ENCODE measurements at regions not wholly inside any gene's neighbourhood (a gene's known extent, or its start where the extent isn't known, plus 50 kb on each side); places are given as distances from the start of the nearest gene placed in this dataset.

- Histone ChIP-seq H3K27me3 (ENCODE audit: control insufficient read depth in 1 of 2, insufficient read depth in 2 of 2, low read length in 1 of 2) (no peaks in the 10 kb centered on the region), H3K36me3 (ENCODE audit: control insufficient read depth in 1 of 2, insufficient read depth in 2 of 2, low read length in 1 of 2) (no peaks in the 10 kb centered on the region), H3K4me1 (ENCODE audit: control insufficient read depth in 1 of 2, insufficient read depth in 2 of 2, low read length in 2 of 2) (peaks cover 0 to 5% of the 10 kb centered on the region in 2 donors), H3K4me3 (ENCODE audit: low read length in 2 of 2) (no peak overlapping the region), H3K27ac (ENCODE audit: low read depth in 1 of 2, low read length in 2 of 2) (no peak overlapping the region), H3K9me3 (ENCODE audit: control insufficient read depth, low read length) (no peaks in the 10 kb centered on the region)
- DNase-seq (no peak), ATAC-seq (ENCODE audit: low FRiP score) (no peak)
- 90% methylated on average over 4 of the region's 4 CpGs for WGBS, 2 donors
- intact Hi-C loops (cut with DNase I) = no loop called here
Measured at GRCh38 chr15:95249524-95249923, 1018.2 kb downstream of the MCTP2 start.

- Histone ChIP-seq H3K4me1 (ENCODE audit: control insufficient read depth in 1 of 2, insufficient read depth in 2 of 2, low read length in 2 of 2) (peaks cover 0 to 3% of the 10 kb centered on the region in 2 donors), H3K27ac (ENCODE audit: low read depth in 1 of 2, low read length in 2 of 2) (no peak overlapping the region), H3K36me3 (ENCODE audit: control insufficient read depth in 1 of 2, insufficient read depth in 2 of 2, low read length in 1 of 2) (no peaks in the 10 kb centered on the region), H3K9me3 (ENCODE audit: control insufficient read depth, low read length) (no peaks in the 10 kb centered on the region), H3K27me3 (ENCODE audit: control insufficient read depth in 1 of 2, insufficient read depth in 2 of 2, low read length in 1 of 2) (no peaks in the 10 kb centered on the region), H3K4me3 (ENCODE audit: low read length in 2 of 2) (no peak overlapping the region)
- DNase-seq (no peak), ATAC-seq (ENCODE audit: low FRiP score) (no peak)
- intact Hi-C loops (cut with DNase I) = loop anchor here (10.0 kb wide), 3 partner anchors 228 to 1632 kb away; no protein-coding TSS in a partner anchor
- 82 to 95% methylated on average over 1 of the region's 1 CpG for WGBS, 2 donors
Measured at GRCh38 chr15:95252404-95252803, 1021.0 kb downstream of the MCTP2 start.

- H3K9me3 ChIP-seq (ENCODE audit: control insufficient read depth, low read length) = no peaks in the 10 kb centered on the region
- DNase-seq = no peak
- 2 to 5% methylated on average over 3 of the region's 3 CpGs for WGBS, 2 donors
- intact Hi-C loops (cut with DNase I) = loop anchor here (10.0 kb wide), 3 partner anchors 229 to 1631 kb away; no protein-coding TSS in a partner anchor
- H3K27me3 ChIP-seq (ENCODE audit: control insufficient read depth in 1 of 2, insufficient read depth in 2 of 2, low read length in 1 of 2) = no peaks in the 10 kb centered on the region
- no peak overlapping the region for H3K4me3 ChIP-seq (ENCODE audit: low read length in 2 of 2)
- no peak for ATAC-seq (ENCODE audit: low FRiP score)
- no peaks in the 10 kb centered on the region for H3K36me3 ChIP-seq (ENCODE audit: control insufficient read depth in 1 of 2, insufficient read depth in 2 of 2, low read length in 1 of 2)
- peaks cover 0 to 3% of the 10 kb centered on the region in 2 donors for H3K4me1 ChIP-seq (ENCODE audit: control insufficient read depth in 1 of 2, insufficient read depth in 2 of 2, low read length in 2 of 2)
- H3K27ac ChIP-seq (ENCODE audit: low read depth in 1 of 2, low read length in 2 of 2) = no peak overlapping the region
Measured at GRCh38 chr15:95254263-95254662, 1022.9 kb downstream of the MCTP2 start.

- 0 to 1% methylated on average over 6 of the region's 6 CpGs for WGBS, 2 donors
- Histone ChIP-seq H3K27me3 (ENCODE audit: control insufficient read depth in 1 of 2, insufficient read depth in 2 of 2, low read length in 1 of 2) (no peaks in the 10 kb centered on the region), H3K36me3 (ENCODE audit: control insufficient read depth in 1 of 2, insufficient read depth in 2 of 2, low read length in 1 of 2) (no peaks in the 10 kb centered on the region), H3K9me3 (ENCODE audit: control insufficient read depth, low read length) (no peaks in the 10 kb centered on the region), H3K4me1 (ENCODE audit: control insufficient read depth in 1 of 2, insufficient read depth in 2 of 2, low read length in 2 of 2) (peaks cover 0 to 7% of the 10 kb centered on the region in 2 donors), H3K4me3 (ENCODE audit: low read length in 2 of 2) (no peak overlapping the region), H3K27ac (ENCODE audit: low read depth in 1 of 2, low read length in 2 of 2) (no peak overlapping the region)
- DNase-seq (peak; percentile 71 to 78), ATAC-seq (ENCODE audit: low FRiP score) (peak; percentile 92)
- intact Hi-C loops (cut with DNase I) = loop anchor here (5.0 to 10.0 kb wide), 5 partner anchors 235 to 1625 kb away; no protein-coding TSS in a partner anchor
Measured at GRCh38 chr15:95259513-95259912, 1028.2 kb downstream of the MCTP2 start.

- H3K9me3 ChIP-seq (ENCODE audit: control insufficient read depth, low read length) = no peaks in the 10 kb centered on the region
- H3K4me1 ChIP-seq (ENCODE audit: control insufficient read depth in 1 of 2, insufficient read depth in 2 of 2, low read length in 2 of 2) = peaks cover under 1 to 7% of the 10 kb centered on the region in 2 donors
- peak in 1 of 2 donors; percentile 56 for DNase-seq
- no peaks in the 10 kb centered on the region for H3K27me3 ChIP-seq (ENCODE audit: control insufficient read depth in 1 of 2, insufficient read depth in 2 of 2, low read length in 1 of 2)
- WGBS, 2 donors = 7 to 8% methylated on average over 3 of the region's 3 CpGs
- H3K36me3 ChIP-seq (ENCODE audit: control insufficient read depth in 1 of 2, insufficient read depth in 2 of 2, low read length in 1 of 2) = no peaks in the 10 kb centered on the region
- H3K4me3 ChIP-seq (ENCODE audit: low read length in 2 of 2) = no peak overlapping the region
- peak overlapping the region in 1 of 2 donors; percentile 91 for H3K27ac ChIP-seq (ENCODE audit: low read depth in 1 of 2, low read length in 2 of 2)
- peak; percentile 40 for ATAC-seq (ENCODE audit: low FRiP score)
- intact Hi-C loops (cut with DNase I) = loop anchor here (5.0 to 10.0 kb wide), 16 partner anchors 155 to 1625 kb away; no protein-coding TSS in a partner anchor
Measured at GRCh38 chr15:95259965-95260364, 1028.6 kb downstream of the MCTP2 start.

- Histone ChIP-seq H3K4me3 (ENCODE audit: low read length in 2 of 2) (no peak overlapping the region), H3K36me3 (ENCODE audit: control insufficient read depth in 1 of 2, insufficient read depth in 2 of 2, low read length in 1 of 2) (no peaks in the 10 kb centered on the region), H3K27me3 (ENCODE audit: control insufficient read depth in 1 of 2, insufficient read depth in 2 of 2, low read length in 1 of 2) (no peaks in the 10 kb centered on the region), H3K4me1 (ENCODE audit: control insufficient read depth in 1 of 2, insufficient read depth in 2 of 2, low read length in 2 of 2) (peaks cover 5 to 7% of the 10 kb centered on the region in 2 donors), H3K27ac (ENCODE audit: low read depth in 1 of 2, low read length in 2 of 2) (no peak overlapping the region), H3K9me3 (ENCODE audit: control insufficient read depth, low read length) (no peaks in the 10 kb centered on the region)
- intact Hi-C loops (cut with DNase I) = loop anchor here (5.0 to 10.0 kb wide), 12 partner anchors 154 to 1081 kb away; no protein-coding TSS in a partner anchor
- ATAC-seq (ENCODE audit: low FRiP score) (no peak), DNase-seq (no peak)
- 92% methylated on average over 5 of the region's 5 CpGs for WGBS, 2 donors
Measured at GRCh38 chr15:95260856-95261255, 1029.5 kb downstream of the MCTP2 start.

GRCh38 chr15:95261546-95261945 lies 1030.2 kb downstream of the MCTP2 start:
- H3K4me1 ChIP-seq (ENCODE audit: control insufficient read depth in 1 of 2, insufficient read depth in 2 of 2, low read length in 2 of 2) = peaks cover 5 to 7% of the 10 kb centered on the region in 2 donors
- no peak for DNase-seq
- H3K27me3 ChIP-seq (ENCODE audit: control insufficient read depth in 1 of 2, insufficient read depth in 2 of 2, low read length in 1 of 2) = no peaks in the 10 kb centered on the region
- H3K4me3 ChIP-seq (ENCODE audit: low read length in 2 of 2) = no peak overlapping the region
- no peak overlapping the region for H3K27ac ChIP-seq (ENCODE audit: low read depth in 1 of 2, low read length in 2 of 2)
- no peak for ATAC-seq (ENCODE audit: low FRiP score)
- H3K36me3 ChIP-seq (ENCODE audit: control insufficient read depth in 1 of 2, insufficient read depth in 2 of 2, low read length in 1 of 2) = no peaks in the 10 kb centered on the region
- WGBS, 2 donors = 71 to 81% methylated on average over 3 of the region's 3 CpGs
- no peaks in the 10 kb centered on the region for H3K9me3 ChIP-seq (ENCODE audit: control insufficient read depth, low read length)
- intact Hi-C loops (cut with DNase I) = loop anchor here (5.0 to 10.0 kb wide), 12 partner anchors 153 to 1081 kb away; no protein-coding TSS in a partner anchor

- 86 to 88% methylated on average over 6 of the region's 6 CpGs for WGBS, 2 donors
- Histone ChIP-seq H3K27me3 (ENCODE audit: control insufficient read depth in 1 of 2, insufficient read depth in 2 of 2, low read length in 1 of 2) (no peaks in the 10 kb centered on the region), H3K27ac (ENCODE audit: low read depth in 1 of 2, low read length in 2 of 2) (no peak overlapping the region), H3K9me3 (ENCODE audit: control insufficient read depth, low read length) (no peaks in the 10 kb centered on the region), H3K4me1 (ENCODE audit: control insufficient read depth in 1 of 2, insufficient read depth in 2 of 2, low read length in 2 of 2) (peaks cover 5 to 7% of the 10 kb centered on the region in 2 donors), H3K36me3 (ENCODE audit: control insufficient read depth in 1 of 2, insufficient read depth in 2 of 2, low read length in 1 of 2) (no peaks in the 10 kb centered on the region), H3K4me3 (ENCODE audit: low read length in 2 of 2) (no peak overlapping the region)
- no peak for DNase-seq
- intact Hi-C loops (cut with DNase I) = loop anchor here (5.0 to 10.0 kb wide), 12 partner anchors 153 to 1080 kb away; no protein-coding TSS in a partner anchor
- ATAC-seq (ENCODE audit: low FRiP score) = no peak
Measured at GRCh38 chr15:95261968-95262367, 1030.6 kb downstream of the MCTP2 start.

- H3K4me1 ChIP-seq (ENCODE audit: control insufficient read depth in 1 of 2, insufficient read depth in 2 of 2, low read length in 2 of 2) = peaks cover 5 to 7% of the 10 kb centered on the region in 2 donors
- H3K4me3 ChIP-seq (ENCODE audit: low read length in 2 of 2) = no peak overlapping the region
- no peaks in the 10 kb centered on the region for H3K27me3 ChIP-seq (ENCODE audit: control insufficient read depth in 1 of 2, insufficient read depth in 2 of 2, low read length in 1 of 2)
- no peak for DNase-seq
- WGBS, 2 donors = 5 to 6% methylated on average over 6 of the region's 6 CpGs
- H3K27ac ChIP-seq (ENCODE audit: low read depth in 1 of 2, low read length in 2 of 2) = peak overlapping the region in 1 of 2 donors; percentile 80
- no peaks in the 10 kb centered on the region for H3K9me3 ChIP-seq (ENCODE audit: control insufficient read depth, low read length)
- no peak for ATAC-seq (ENCODE audit: low FRiP score)
- H3K36me3 ChIP-seq (ENCODE audit: control insufficient read depth in 1 of 2, insufficient read depth in 2 of 2, low read length in 1 of 2) = no peaks in the 10 kb centered on the region
- intact Hi-C loops (cut with DNase I) = loop anchor here (5.0 to 10.0 kb wide), 12 partner anchors 152 to 1079 kb away; no protein-coding TSS in a partner anchor
Measured at GRCh38 chr15:95262866-95263564, 1031.7 kb downstream of the MCTP2 start.

Data from aorta (tissue), 5 donors.